PC-9 (cell line): ENCODE measurements at regions not wholly inside any gene's neighbourhood (a gene's known extent, or its start where the extent isn't known, plus 50 kb on each side); places are given as distances from the start of the nearest gene placed in this dataset.

Source experiments
- BruUV-seq: library from RNA; stranded (reverse); fragments of 400-500 nt; replicated peaks from 2 replicates; lab custom pipeline; 2021; lab: Mats Ljungman, UMichigan
- CTCF ChIA-PET: fragments of 300-600 bp; sonication (Branson Sonifier 250); formaldehyde crosslinking; loops from one replicate; lab custom pipeline; 2022; ENCODE audit warnings: antibody characterized with exemption; lab: Charles Lee
- POLR2A ChIA-PET: fragments of 300-600 bp; sonication (Branson Sonifier 250); formaldehyde crosslinking; loops from one replicate; lab custom pipeline; 2022; ENCODE audit warnings: antibody characterized with exemption; ENCODE audit not compliant: unreplicated experiment; lab: Charles Lee
- DNase-seq, 2 experiments: peaks; one replicate each; pipeline versions ENCODE4 v3.0.0 to v3.0.0-alpha.2; 2015 to 2022; ENCODE audit warnings: mixed read lengths in 1 of 2
- H2AFZ ChIP-seq: fragments of 200-600 bp; sonication (generic); 2 replicates; pipeline ENCODE4 v1.8.1; 2017; ENCODE audit warnings: antibody characterized with exemption
- H3F3A ChIP-seq: fragments of 200-600 bp; sonication (generic); 2 replicates; pipeline ENCODE4 v1.8.1; 2017; ENCODE audit warnings: antibody characterized with exemption, mild to moderate bottlenecking, low read depth; ENCODE audit not compliant: insufficient read depth
- H3K27ac ChIP-seq: fragments of 200-600 bp; sonication (generic); 2 replicates; pipeline ENCODE4 v1.6.1; 2016; ENCODE audit warnings: mixed run types
- H3K27me3 ChIP-seq: fragments of 200-600 bp; sonication (generic); 2 replicates; pipeline ENCODE4 v1.6.1; 2016; ENCODE audit warnings: low read depth, mixed run types; ENCODE audit not compliant: insufficient read depth
- H3K36me3 ChIP-seq: fragments of 200-600 bp; sonication (generic); 2 replicates; pipeline ENCODE4 v1.6.1; 2016; ENCODE audit warnings: low read depth, mixed run types
- H3K4me1 ChIP-seq: fragments of 200-600 bp; sonication (generic); replicated peaks from 2 replicates; pipeline ENCODE4 v1.6.1; 2016; ENCODE audit warnings: mixed run types; ENCODE audit not compliant: insufficient read depth
- H3K4me2 ChIP-seq: fragments of 200-600 bp; sonication (generic); 2 replicates; pipeline ENCODE4 v1.6.1; 2017; ENCODE audit warnings: mixed run types
- H3K4me3 ChIP-seq: fragments of 200-600 bp; sonication (generic); 2 replicates; pipeline ENCODE4 v1.6.1; 2016; ENCODE audit warnings: mixed run types
- H3K79me2 ChIP-seq: fragments of 200-600 bp; sonication (generic); 2 replicates; pipeline ENCODE4 v1.6.1; 2017; ENCODE audit warnings: low read depth, mixed run types
- H3K9me2 ChIP-seq: fragments of 200-600 bp; sonication (generic); 2 replicates; pipeline ENCODE4 v1.8.1; 2017; ENCODE audit warnings: mild to moderate bottlenecking; ENCODE audit not compliant: insufficient read depth
- H3K9me3 ChIP-seq: fragments of 200-600 bp; sonication (generic); 2 replicates; pipeline ENCODE4 v1.8.1; 2016; ENCODE audit warnings: low read depth; ENCODE audit not compliant: insufficient read depth
- H4K20me1 ChIP-seq: fragments of 200-600 bp; sonication (generic); 2 replicates; pipeline ENCODE4 v1.8.1; 2017; ENCODE audit not compliant: insufficient read depth
- CTCF ChIP-seq: fragments of 200-600 bp; sonication (generic); conservative IDR thresholded peaks from 2 replicates; pipeline ENCODE4 v1.6.1; 2017; ENCODE audit warnings: mixed run types, antibody characterized with exemption, mild to moderate bottlenecking, moderate library complexity
- EZH2 ChIP-seq: fragments of 200-600 bp; sonication (generic); IDR thresholded peaks from 2 replicates; pipeline ENCODE4 v1.8.0; 2017; ENCODE audit warnings: antibody characterized with exemption, low read depth
- intact Hi-C: fragments of 100-400 bp; cut with micrococcal nuclease; formaldehyde crosslinking; loops from one replicate; pipeline ENCODE4 v1.10.0; 2022; ENCODE audit not compliant: unreplicated experiment

- 0 out of 2 replicates have a peak overlapping the region, but pooled peaks have one; percentile 13 for H3K4me2 ChIP-seq
- no TSS peak for BruUV-seq
- intact Hi-C loops, result no loop called here
Measured at GRCh38 chr3:41148901-41149300, 50.4 kb upstream of the CTNNB1 start.

More at GRCh38 chr3:41148901-41149300, 50.4 kb upstream of the CTNNB1 start:
- Histone ChIP-seq H4K20me1 (no peaks in the 10 kb centered on the region), H2AFZ (no peak overlapping the region), H3K27me3 (no peaks in the 10 kb centered on the region), H3K36me3 (no peaks in the 10 kb centered on the region), H3K4me1 (no peaks in the 10 kb centered on the region), H3K79me2 (no peaks in the 10 kb centered on the region), H3F3A (no peaks in the 10 kb centered on the region), H3K27ac (no peak overlapping the region), H3K4me3 (no peak overlapping the region), H3K9me3 (no peaks in the 10 kb centered on the region), H3K9me2 (no peaks in the 10 kb centered on the region)
- CTCF ChIA-PET, result no interaction called here
- TF ChIP-seq CTCF, result no peak
- no peak for TF ChIP-seq EZH2
- POLR2A ChIA-PET, result no interaction called here
- DNase-seq, result no peak
